Esophagus squamous epithelium (tissue), 4 donors: ENCODE measurements at regions not wholly inside any gene's neighbourhood (a gene's known extent, or its start where the extent isn't known, plus 50 kb on each side); places are given as distances from the start of the nearest gene placed in this dataset.

Experiments used
- CTCF ChIP-seq, 6 experiments: fragments of 450-650 bp in 4 of 6; fragments of 200-600 bp in 2 of 6; sonication (generic) in 2 of 6; IDR thresholded peaks; one replicate each; pipeline ENCODE4 v1.5.1; 2016 to 2019; ENCODE audit warnings: antibody characterized with exemption in 6 of 6, mild to moderate bottlenecking in 4 of 6, moderate library complexity in 4 of 6
- POLR2A ChIP-seq, 4 donors: fragments of 450-650 bp; IDR thresholded peaks; one replicate each; pipeline ENCODE4 v1.6.1; 2017; ENCODE audit warnings: antibody characterized with exemption in 4 of 4, mild to moderate bottlenecking in 4 of 4, moderate library complexity in 3 of 4

- TF ChIP-seq CTCF (IDR thresholded peaks at IDR 0.05) (no peak), POLR2A (IDR thresholded peaks at IDR 0.05) (no peak)
These were observed 70.0 kb upstream of the IRX6 start for GRCh38 chr16:55253987-55254386.
